ENCODE measurements at regions not wholly inside any gene's neighbourhood (a gene's known extent, or its start where the extent isn't known, plus 50 kb on each side); places are given as distances from the start of the nearest gene placed in this dataset.

DNA sequence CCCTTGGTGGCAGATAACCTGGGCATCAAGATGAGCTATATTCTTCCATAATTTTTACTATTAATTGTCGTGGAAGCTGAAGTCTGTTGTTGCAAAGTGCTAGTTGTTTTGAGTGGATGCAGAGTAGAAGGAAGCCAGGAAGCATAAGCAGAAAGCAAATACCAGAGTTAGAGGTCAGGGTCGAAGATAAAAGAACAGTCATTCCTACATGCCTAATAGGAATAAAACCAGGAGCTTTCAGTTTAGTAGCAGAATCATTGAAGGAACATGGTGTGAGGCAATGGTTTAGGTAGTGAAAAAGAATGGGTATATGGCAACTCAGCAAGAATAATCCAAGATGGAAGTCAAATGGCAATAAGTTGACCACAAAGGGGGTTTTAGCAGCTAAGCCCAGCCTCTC is 121.6 kb upstream of the FST start:
- H3K9ac ChIP-seq (ENCODE audit: low read length) = peak overlapping the region; percentile 99
- no peaks in the 10 kb centered on the region for H3K9me2 ChIP-seq (replicated peaks; ENCODE audit: low read length)
- DNase-seq = no peak
- no peaks in the 10 kb centered on the region for H3K27me3 ChIP-seq (ENCODE audit: low read length)
- peaks cover 39% of the 10 kb centered on the region for H3F3A ChIP-seq (ENCODE audit: low read length, unreplicated experiment)
- TF ChIP-seq, protein P1, sequence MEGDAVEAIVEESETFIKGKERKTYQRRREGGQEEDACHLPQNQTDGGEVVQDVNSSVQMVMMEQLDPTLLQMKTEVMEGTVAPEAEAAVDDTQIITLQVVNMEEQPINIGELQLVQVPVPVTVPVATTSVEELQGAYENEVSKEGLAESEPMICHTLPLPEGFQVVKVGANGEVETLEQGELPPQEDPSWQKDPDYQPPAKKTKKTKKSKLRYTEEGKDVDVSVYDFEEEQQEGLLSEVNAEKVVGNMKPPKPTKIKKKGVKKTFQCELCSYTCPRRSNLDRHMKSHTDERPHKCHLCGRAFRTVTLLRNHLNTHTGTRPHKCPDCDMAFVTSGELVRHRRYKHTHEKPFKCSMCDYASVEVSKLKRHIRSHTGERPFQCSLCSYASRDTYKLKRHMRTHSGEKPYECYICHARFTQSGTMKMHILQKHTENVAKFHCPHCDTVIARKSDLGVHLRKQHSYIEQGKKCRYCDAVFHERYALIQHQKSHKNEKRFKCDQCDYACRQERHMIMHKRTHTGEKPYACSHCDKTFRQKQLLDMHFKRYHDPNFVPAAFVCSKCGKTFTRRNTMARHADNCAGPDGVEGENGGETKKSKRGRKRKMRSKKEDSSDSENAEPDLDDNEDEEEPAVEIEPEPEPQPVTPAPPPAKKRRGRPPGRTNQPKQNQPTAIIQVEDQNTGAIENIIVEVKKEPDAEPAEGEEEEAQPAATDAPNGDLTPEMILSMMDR (conservative IDR thresholded peaks at IDR 0.05; ENCODE audit: low read depth, low read length) = no peak
- TF ChIP-seq EZH2 (IDR thresholded peaks at IDR 0.05; ENCODE audit: low read length, unreplicated experiment) = no peak
- no peak for TF ChIP-seq EZH2phosphoT487 (IDR thresholded peaks at IDR 0.05; ENCODE audit: borderline replicate concordance, low read length)
- peaks cover 81% of the 10 kb centered on the region for H3K4me1 ChIP-seq (ENCODE audit: insufficient read depth, low read length)
- ChIA-PET CTCF (no interaction called here), POLR2A (ENCODE audit: unreplicated experiment) (interaction anchor here (0.6 kb wide), 1 partner anchor 124 kb away, joined by 3 read pairs; no protein-coding TSS in a partner anchor)
- no TSS peak for BruUV-seq (replicated peaks)
- H3K27ac ChIP-seq (ENCODE audit: low read length) = peak overlapping the region; percentile 100
- no peak overlapping the region for H2AFZ ChIP-seq (ENCODE audit: low read length)
- H3K4me3 ChIP-seq (ENCODE audit: low read length) = no peak overlapping the region
- no peaks in the 10 kb centered on the region for H3K9me3 ChIP-seq (ENCODE audit: low read length)
- intact Hi-C loops (cut with micrococcal nuclease) = loop anchor here (10.0 kb wide), 1 partner anchor 246 kb away; no protein-coding TSS in a partner anchor
- no peaks in the 10 kb centered on the region; the same call in 1 of the 2 replicates for H3K79me2 ChIP-seq (ENCODE audit: low read length)
- H3K36me3 ChIP-seq (ENCODE audit: low read depth, low read length) = no peaks in the 10 kb centered on the region
- no peaks in the 10 kb centered on the region for H4K20me1 ChIP-seq (ENCODE audit: low read length)
- no peak overlapping the region for H3K4me2 ChIP-seq (ENCODE audit: low read length)
- no peak for ATAC-seq

DNA sequence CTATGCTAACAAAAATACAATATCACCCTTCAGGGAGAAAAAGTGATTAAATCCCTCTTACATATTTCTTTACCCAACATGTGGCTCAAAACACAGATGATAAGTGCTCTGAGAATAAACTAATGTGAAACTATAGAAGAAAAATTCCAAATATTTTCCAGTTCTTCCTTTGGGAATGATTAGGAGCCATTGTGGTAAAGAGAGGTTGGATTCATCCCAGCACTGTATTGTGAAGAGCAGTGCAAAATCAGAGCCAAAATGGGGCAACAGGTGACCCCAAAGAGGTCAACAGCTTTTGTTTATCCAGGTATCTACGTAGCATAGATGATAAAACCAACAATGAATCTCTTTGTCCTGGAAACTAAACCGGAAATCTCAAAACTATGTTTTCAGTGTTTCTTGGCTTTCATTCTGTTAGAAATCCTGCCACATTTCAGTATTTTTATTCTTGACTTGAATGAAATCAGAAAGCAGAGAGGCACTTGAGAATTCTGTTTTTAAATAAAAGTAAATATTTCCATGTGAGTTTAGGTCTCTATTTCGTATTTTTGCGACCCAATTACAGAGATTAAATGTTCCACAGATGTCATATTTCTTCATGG is 120.4 kb upstream of the FST start:
- CTCF ChIA-PET = no interaction called here

More for the DNA sequence above, 120.4 kb upstream of the FST start:
- peaks cover 84% of the 10 kb centered on the region for H3K4me1 ChIP-seq (ENCODE audit: insufficient read depth, low read length)
- no peaks in the 10 kb centered on the region for H3K9me3 ChIP-seq (ENCODE audit: low read length)
- H3K27ac ChIP-seq (ENCODE audit: low read length) = peak overlapping the region; percentile 100
- peak overlapping the region; percentile 40; the same call in 1 of the 2 replicates for H3K4me3 ChIP-seq (ENCODE audit: low read length)
- H3K9ac ChIP-seq (ENCODE audit: low read length) = peak overlapping the region; percentile 99
- TF ChIP-seq, protein P1 (conservative IDR thresholded peaks at IDR 0.05; ENCODE audit: low read depth, low read length) = no peak
- TF ChIP-seq EZH2phosphoT487 (IDR thresholded peaks at IDR 0.05; ENCODE audit: borderline replicate concordance, low read length) (no peak), EZH2 (IDR thresholded peaks at IDR 0.05; ENCODE audit: low read length, unreplicated experiment) (no peak)
- no peaks in the 10 kb centered on the region for H4K20me1 ChIP-seq (ENCODE audit: low read length)
- no peaks in the 10 kb centered on the region for H3K36me3 ChIP-seq (ENCODE audit: low read depth, low read length)
- BruUV-seq (replicated peaks) = no TSS peak
- H3K4me2 ChIP-seq (ENCODE audit: low read length) = peak overlapping the region; percentile 77
- intact Hi-C loops (cut with micrococcal nuclease) = loop anchor here (2.0 to 10.0 kb wide), 2 partner anchors 119 to 245 kb away; no protein-coding TSS in a partner anchor
- H3K9me2 ChIP-seq (replicated peaks; ENCODE audit: low read length) = no peaks in the 10 kb centered on the region
- DNase-seq = peak; percentile 79
- peaks cover 40% of the 10 kb centered on the region for H3F3A ChIP-seq (ENCODE audit: low read length, unreplicated experiment)
- ATAC-seq = peak; percentile 4; the same call in 1 of the 2 replicates
- POLR2A ChIA-PET (ENCODE audit: unreplicated experiment) = interaction anchor here (1.1 kb wide), 1 partner anchor 35 kb away, joined by 3 read pairs; no protein-coding TSS in a partner anchor
- H3K79me2 ChIP-seq (ENCODE audit: low read length) = no peaks in the 10 kb centered on the region; the same call in 1 of the 2 replicates
- no peaks in the 10 kb centered on the region for H3K27me3 ChIP-seq (ENCODE audit: low read length)
- no peak overlapping the region for H2AFZ ChIP-seq (ENCODE audit: low read length)

All from PC-3 (cell line).